ENCODE measurements at regions not wholly inside any gene's neighbourhood (a gene's known extent, or its start where the extent isn't known, plus 50 kb on each side); places are given as distances from the start of the nearest gene placed in this dataset.
"Not testable (repeated sequence)": the region's sequence is repeated elsewhere in the genome, so short reads cannot be mapped to it uniquely, and the experiment has no call there.

GRCh38 chr5:99037668-99038067 lies 108.9 kb upstream of the CHD1 start:
- DNase-seq: peak; percentile 30 to 36

GRCh38 chr5:99035942-99036341 lies 107.1 kb upstream of the CHD1 start:
- no peak for DNase-seq

GRCh38 chr5:99034336-99034735 lies 105.5 kb upstream of the CHD1 start:
- DNase-seq: no peak

GRCh38 chr5:99033014-99033900 lies 104.5 kb upstream of the CHD1 start:
- DNase-seq: no peak

- peak in 1 of 2 experiments; percentile 27 for DNase-seq
Measured at GRCh38 chr5:99032234-99033013, 103.6 kb upstream of the CHD1 start.

- DNase-seq: no peak
Measured at GRCh38 chr5:99030906-99031440, 102.2 kb upstream of the CHD1 start.

- DNase-seq: no peak
Measured at GRCh38 chr5:99029172-99029571, 100.4 kb upstream of the CHD1 start.

GRCh38 chr5:99028170-99028569 lies 99.4 kb upstream of the CHD1 start:
- DNase-seq: not testable (repeated sequence)

- DNase-seq: no peak
Measured at GRCh38 chr5:99025298-99026045, 96.7 kb upstream of the CHD1 start.

- DNase-seq: no peak
Measured at GRCh38 chr5:99023330-99023729, 94.5 kb upstream of the CHD1 start.

GRCh38 chr5:99022250-99022649 lies 93.4 kb upstream of the CHD1 start:
- no peak for DNase-seq

- DNase-seq: no peak
Measured at GRCh38 chr5:99020698-99021048, 91.9 kb upstream of the CHD1 start.

- no peak for DNase-seq
Measured at GRCh38 chr5:99019812-99020697, 91.2 kb upstream of the CHD1 start.

- no peak for DNase-seq
Measured at GRCh38 chr5:99019254-99019653, 90.4 kb upstream of the CHD1 start.

GRCh38 chr5:99010294-99010693 lies 81.5 kb upstream of the CHD1 start:
- DNase-seq: no peak

GRCh38 chr5:99008009-99008408 lies 79.2 kb upstream of the CHD1 start:
- not testable (repeated sequence) for DNase-seq

- no peak for DNase-seq
Measured at GRCh38 chr5:99005506-99005905, 76.7 kb upstream of the CHD1 start.

- no peak for DNase-seq
Measured at GRCh38 chr5:99004960-99005359, 76.2 kb upstream of the CHD1 start.

GRCh38 chr5:99000876-99001275 lies 72.1 kb upstream of the CHD1 start:
- DNase-seq: no peak

GRCh38 chr5:99000221-99000620 lies 71.4 kb upstream of the CHD1 start:
- no peak for DNase-seq

GRCh38 chr5:98999631-99000030 lies 70.8 kb upstream of the CHD1 start:
- no peak for DNase-seq

- DNase-seq: no peak
Measured at GRCh38 chr5:98997000-98997399, 68.2 kb upstream of the CHD1 start.
